Glomerular visceral epithelial cell (primary cell): ENCODE measurements at regions not wholly inside any gene's neighbourhood (a gene's known extent, or its start where the extent isn't known, plus 50 kb on each side); places are given as distances from the start of the nearest gene placed in this dataset.

Source experiments
- DNase-seq: peaks from one replicate; pipeline ENCODE4 v3.0.0-alpha.2; 2016; ENCODE audit errors: extremely low spot score

DNA sequence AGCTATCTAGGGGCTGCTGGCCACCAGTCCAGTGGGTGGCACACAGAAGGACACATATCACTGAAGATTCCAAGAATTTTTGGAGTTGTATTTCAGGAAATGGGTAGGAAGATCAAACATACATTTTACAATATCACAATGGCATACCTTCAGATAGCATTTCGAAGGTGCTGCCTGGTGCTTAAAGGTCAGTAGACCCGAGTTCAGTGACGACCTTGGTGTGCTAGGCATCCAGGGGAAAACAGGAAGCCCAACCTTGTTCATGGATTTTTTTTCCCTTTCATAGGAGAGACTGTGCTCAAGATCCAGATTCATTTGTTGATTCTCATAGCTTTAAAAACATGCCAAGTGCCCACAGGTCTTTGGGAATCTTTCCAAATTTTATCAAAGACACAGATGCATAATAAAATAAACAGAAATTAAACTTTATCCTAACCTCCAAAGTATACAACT, 51.0 kb upstream of the RCBTB2 start:
- DNase-seq, result no peak

DNA sequence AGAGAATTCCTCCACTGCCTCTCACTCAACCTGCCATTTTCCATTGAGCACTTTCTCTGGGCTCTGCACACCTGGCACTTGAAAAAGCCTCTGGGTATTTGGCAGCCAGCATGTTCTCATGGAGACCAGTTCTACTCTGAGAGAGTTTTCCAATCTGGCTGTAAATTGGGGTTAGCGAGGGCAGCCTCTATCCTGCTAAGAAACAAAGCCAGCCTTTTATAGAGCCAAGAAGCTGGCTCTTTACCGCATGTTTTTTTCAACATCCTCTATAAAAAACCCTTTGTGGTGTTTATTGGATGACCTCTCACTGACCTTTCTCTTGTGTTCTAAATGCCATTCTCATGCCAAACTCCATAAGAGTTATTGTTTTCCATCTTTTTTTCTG, 52.6 kb upstream of the RCBTB2 start:
- DNase-seq, result no peak

DNA sequence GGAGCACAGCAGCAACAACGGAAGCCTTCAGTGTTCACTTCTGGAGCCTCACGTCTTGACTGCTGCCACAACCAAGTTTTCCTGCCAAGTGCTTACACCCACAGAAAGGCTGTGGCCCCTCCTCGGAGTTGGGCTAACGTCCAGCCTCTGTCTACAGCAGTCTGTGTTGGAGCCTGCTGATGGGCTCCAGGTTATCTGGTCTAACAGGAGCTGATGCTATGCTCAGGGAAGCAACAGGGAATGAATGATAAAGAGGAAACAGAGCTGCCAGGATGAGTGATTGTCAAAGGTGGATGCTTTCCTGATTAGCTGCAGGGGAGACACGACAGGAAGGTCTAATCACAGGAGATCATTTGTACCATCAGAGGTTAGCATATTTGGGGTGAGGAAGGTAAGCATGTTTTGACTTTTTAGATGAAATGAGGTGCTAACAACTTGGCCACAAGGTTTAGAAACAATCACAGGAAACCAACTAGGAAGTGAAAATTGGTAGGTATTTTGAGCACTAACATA, 53.8 kb upstream of the RCBTB2 start:
- no peak for DNase-seq

DNA sequence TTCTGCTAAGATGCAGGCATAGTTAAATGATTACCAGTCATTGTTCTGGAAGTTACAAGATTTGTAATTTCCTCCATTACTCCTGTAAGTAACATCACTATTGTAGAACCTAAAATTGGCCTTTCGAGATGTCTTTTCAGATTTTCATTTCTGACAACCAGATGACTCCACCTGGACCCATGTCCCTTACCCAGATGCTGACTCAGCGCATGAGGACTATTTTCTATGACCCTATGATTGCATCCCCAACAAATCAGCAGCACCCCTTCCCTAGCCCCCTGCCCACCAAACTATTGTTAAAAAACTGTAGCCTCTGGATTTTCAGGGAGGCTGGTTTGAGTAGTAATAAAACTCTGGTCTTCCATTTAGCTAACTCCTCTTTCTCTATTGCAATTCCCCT, 55.2 kb upstream of the RCBTB2 start:
- no peak for DNase-seq

DNA sequence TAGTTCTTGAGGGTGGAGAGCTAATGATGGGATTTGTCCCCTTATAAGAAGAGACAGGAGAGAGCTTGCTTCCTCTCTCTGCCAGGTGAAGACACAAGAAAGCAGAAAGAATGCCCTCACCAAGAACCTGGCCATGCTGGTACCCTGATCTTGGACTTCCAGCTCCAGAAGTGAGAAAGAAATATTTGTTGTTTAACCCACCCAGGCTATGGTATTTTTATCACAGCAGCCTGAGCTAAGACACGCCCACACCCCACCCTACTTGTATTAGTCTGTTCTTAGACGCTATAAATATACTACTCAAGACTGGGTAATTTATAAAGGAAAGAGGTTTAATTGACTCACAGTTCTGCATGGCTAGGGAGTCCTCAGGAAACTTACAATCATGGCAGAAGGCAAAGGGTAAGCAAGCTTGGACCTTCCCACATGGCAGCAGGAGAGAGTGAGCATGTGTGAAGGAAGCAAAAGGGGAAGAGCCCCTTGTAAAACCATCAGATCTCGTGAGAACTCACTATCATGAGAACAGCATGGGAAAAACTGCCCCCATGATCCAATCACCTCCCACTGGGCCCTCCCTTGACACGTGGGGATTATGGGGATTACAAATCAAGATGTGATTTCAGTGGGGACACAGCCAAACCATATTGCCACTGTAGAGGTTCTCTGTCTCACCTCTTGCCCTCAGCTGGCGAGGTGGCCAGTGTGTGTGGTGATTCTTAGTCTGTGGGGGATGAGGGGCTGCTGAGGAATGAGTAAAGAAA, 57.4 kb upstream of the RCBTB2 start:
- DNase-seq, result no peak

DNA sequence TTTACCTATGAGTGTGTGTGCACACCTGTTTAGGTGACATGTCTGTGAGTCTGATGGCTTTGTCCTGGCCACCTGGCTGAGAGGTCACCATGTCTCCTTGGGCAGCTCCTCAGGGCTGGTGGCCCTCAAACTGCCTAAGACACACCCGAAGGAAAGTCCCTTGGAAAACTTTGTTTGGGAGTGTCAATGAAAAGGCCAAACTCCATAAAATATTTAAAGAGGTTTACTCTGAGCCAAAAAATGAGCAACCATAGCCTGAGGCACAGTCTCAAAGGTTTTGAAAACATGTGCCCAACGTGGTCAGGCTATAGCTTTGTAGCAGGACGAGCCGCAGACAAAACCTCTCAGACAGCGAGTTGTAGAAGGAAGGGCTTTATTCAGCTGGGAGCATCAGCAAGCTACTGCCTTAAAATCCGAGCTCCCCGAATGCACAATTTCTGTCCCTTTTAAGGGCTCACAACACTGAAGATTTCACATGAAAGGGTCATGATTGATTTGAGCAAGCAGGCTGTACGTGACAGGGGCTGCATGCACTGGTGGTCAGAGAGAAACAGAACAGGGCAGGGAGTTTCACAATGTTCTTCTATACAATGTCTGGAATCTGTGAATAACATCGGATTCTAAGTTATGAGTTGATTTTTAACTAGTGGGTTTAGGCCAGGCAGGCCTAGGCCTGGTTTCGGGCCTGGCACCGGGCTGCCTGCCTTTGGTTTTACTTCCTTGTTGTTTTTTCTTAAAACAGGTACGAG, 58.4 kb upstream of the RCBTB2 start:
- peak; percentile 59 for DNase-seq

DNA sequence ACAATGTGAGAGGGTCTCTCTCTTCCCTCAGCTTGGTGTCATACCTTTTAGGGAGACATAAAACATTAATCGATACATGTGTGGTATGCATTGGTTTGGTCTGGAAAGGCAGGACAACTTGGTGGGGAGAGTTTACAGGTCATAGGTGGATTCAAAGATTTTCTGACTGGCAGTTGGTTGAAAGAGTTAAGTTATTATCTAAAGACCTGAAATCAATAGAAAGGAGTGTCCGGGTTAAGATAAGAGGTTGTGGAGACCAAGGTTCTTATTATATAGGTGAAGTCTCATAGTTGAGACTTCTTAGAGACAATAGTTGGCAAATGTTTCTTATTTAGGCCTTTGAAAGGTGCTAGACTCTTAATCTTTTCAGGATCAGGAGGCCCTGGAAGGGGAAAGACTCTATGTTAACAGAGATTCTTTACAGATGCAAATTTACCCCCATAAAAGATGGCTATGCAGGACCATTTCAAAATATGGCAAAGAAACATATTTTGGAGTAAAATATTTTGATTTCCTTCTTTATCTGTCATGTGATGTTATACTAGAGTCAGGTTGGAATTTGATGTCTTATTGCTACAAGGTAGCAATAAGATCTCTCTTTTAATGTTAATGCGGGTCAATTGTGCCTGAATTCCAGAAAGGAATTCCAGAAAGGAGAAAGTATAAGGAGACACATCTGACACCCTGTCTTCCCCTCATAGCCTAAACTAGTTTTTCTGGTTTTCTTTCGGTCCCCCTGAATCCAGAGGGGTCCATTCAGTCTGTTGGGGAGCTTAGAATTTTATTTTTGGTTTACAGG, 59.2 kb upstream of the RCBTB2 start:
- DNase-seq, result no peak

DNA sequence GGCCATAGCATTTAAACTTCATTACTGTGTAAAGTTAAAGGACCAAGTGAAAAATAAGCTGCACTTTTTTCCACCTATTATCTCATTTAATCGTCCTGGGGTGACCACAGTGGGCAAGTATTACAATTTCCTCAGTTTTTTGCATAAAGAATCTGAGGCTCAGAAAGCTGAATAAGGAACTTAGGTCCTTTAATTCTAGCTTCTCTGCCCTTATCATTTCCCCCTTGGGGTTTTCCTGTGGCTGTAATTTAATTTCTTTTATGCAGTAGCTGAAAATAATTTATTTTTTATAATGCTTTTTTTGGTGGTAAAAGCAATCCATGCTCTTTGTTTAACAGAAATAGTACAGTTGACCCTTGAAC, 59.8 kb upstream of the RCBTB2 start:
- DNase-seq, result no peak

DNA sequence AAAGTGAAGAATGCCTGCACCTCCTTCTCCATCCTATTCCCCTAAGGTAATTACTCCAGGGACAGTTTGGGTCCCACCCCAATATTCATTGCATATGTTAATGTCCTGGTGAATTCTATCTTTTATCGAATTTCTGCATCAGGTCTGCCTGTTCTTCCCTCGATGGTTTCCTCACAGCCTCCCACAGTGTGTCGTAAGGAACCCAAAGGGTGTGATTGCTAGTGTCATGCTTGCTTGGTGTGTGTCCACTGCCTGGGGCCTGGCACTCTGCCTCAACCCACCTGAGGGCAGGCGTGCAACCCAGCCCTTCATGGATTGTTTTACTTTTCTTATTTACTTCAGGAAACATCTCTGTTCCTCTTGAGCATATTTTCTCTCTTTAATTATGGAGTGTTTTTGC, 60.2 kb upstream of the CYSLTR2 start:
- no peak for DNase-seq

DNA sequence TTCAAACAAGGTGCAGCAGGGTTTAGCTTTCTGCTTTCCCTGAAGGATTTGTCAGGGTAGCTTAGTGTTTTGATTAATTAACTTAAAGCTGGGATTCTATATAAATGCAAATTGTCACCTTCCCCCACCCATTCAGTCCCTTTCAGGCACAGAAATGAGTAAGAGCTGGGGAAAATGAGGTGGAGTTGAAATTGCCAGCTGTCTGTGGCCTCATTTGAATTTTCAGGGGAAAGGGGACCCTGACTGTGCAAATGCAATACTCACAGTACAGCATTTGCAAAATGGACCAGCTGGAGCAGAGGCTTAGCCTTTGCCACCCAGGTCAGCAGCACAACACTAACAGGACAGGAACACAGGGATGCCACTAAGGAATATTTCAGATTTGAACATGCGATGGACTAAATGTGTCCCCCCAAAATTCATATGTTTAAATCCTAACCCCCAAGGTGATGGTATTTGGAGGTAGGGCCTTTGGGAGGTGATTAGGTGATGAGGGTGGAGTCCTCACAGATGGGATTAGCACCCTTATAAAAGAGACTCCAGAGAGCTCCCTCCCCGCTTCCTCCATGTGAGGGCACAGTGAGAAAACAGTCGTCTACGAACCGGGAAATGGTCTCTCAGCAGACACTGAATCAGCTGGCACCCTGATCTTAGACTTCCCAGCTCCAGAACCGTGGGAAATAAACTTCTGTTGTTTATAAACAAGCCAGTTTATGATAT, 59.5 kb upstream of the CYSLTR2 start:
- no peak for DNase-seq

DNA sequence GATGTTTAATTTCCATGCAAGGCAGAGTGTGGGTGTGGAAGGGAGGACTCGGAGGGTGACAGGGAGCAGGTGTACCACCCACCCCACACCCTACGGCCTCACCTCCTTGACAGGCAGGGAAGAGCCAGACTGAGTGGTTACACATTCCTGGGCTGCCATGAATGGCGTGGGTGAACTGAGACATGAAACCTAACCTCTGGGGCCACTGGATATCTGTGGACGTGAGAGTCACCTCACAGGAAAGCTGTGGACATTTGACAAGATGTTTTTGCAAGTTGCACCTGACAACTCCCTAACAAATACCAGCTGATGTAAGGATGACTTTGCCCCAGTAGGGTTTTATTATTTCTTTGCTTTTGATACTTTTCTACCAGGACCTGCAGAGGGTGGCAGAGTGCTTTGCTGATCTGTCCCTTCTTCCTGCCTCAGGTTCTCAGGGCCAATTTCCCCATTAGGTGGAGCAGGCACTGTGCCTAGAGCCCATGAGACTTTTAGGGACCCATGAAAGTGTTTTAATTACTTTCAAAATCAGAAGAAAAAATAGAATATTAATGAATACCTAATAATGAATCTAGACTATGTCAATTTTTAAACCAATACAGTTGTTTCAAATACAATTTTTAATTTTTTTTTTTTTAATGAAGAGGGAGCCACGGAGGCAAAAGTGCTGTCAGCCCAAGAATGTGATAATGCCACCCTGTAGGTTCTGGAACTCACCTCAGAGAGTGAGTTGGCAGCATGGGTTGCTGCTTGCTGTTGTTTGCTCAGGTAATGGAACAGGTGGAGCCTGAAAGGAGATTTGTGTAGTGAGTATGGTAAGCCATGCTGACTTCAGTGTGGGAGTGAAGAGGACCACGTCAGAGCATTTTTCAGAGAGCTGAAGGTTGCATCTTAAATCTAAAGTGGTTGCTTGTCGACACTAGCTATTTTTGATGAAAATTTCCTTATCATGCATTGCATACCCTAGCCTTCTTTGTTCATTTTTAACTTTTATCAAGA, 58.0 kb upstream of the CYSLTR2 start:
- DNase-seq, result peak; percentile 76

DNA sequence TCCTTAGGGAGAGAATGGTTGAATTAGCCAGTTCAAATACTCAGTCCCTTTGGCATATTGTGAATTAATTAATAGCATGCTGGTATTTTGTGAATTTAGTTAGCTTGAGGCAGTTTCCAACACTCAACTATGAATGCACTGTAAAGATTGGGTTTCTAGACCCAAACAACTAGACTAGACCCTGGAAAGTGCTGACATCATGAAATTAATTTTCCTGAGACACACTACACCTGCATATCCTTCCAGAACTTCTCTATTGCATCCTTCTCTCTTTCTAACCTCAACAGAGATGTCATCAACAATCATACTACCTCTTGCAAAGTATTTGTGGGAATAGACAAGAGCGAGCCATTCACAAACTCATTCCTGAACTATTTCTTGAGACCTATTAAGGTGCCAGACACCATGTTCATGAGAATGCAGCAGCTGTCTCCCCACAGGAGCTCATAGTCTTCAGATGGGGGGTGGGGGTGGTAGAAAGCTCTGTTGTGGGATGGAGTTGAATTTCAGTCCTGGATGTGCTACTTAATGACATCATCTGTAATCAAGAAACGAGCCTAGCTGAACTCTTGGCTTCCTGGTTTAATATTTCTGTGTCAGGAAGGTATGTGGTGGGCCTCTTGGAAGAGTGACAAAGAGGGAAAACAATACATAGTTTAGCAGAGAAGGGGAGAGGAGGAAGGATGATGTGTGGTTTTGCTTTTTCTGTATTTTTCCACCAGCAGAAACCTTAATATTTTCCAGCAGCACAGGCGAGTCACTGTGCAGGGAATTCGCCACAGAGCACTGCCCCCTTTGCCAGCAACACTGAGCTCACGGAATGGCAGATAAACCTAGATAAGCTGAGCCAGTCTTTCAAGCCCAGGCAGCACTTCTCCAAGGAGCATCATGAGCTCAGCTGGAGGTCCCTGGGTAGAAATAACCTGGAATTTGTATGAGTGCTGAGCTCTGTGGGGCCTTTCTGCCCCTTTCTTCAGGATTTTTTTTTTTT, 53.1 kb upstream of the CYSLTR2 start:
- DNase-seq, result peak; percentile 88

DNA sequence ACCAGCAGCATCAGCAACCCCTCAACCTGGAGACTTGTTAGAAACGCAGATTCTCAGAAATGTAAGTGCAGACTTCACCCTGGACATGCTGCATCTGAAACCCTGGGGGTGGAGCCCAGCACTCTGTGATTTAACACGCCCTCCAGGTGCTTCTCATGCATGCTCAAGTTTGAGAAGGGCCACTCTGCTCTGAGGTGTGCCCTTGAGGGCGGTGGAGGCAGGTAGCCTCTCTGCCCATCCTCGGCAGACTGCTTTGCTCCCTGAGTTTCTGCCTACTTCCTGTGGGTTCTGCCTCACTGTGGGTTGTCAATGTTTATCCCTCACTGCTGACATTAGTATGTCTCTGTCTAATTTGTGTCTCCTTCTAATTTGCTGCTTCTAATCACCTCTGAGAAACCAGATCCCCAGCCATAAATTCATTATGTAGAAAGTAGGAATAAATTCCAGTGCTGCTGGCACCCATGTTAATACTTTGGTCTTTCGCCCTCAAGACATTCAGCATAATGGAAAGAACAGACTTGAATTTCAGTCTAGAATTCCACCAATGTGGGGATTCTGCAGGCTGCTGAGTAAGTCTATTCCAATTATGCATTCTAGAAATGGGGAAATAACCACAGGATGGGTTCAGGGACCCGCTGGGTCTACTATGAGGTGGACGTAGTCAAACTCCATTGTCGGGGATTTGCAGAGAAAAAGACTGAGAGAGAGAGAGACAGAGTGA, 51.3 kb upstream of the CYSLTR2 start:
- no peak for DNase-seq

DNA sequence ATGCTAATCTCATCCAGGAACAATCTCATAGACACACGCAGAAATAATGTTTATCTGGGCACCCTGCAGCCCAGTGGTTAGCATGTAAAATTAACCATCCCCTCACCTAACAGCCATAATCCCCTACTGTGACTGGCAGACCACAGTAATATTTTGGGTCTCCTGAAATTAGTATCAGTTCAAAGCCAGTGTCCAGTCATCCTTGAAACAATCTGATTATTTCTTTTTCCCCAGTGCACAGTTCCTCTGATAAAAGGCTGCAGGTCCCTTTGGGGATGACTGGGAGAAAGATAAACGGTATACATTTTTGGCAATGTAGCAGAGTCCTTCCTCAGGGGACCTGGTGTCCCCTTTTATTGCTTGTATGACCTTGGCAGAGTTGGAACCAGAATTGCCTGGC, 50.4 kb upstream of the CYSLTR2 start:
- no peak for DNase-seq
